Stomach (tissue), 8 donors: ENCODE measurements at regions not wholly inside any gene's neighbourhood (a gene's known extent, or its start where the extent isn't known, plus 50 kb on each side); places are given as distances from the start of the nearest gene placed in this dataset.

Source experiments
- DNase-seq, 2 donors: peaks; one replicate each; pipeline versions ENCODE4 v3.0.0 to v3.0.0-alpha.2; 2013 to 2019
- H3K27ac ChIP-seq, 5 donors: fragments of 200-600 bp in 4 of 5; sonication (generic) in 4 of 5; one replicate each; pipeline ENCODE4 v1.5.1; 2013 to 2019; ENCODE audit warnings: mild to moderate bottlenecking in 1 of 5, moderate library complexity in 1 of 5
- H3K27me3 ChIP-seq, 3 donors: fragments of 200-600 bp; sonication (generic); one replicate each; pipeline ENCODE4 v1.5.1; 2017 to 2019; ENCODE audit warnings: mixed run types in 1 of 3
- H3K36me3 ChIP-seq, 4 donors: fragments of 200-600 bp; sonication (generic); 1 replicate in 3 of 4; 2 replicates in 1 of 4; pipeline ENCODE4 v1.5.1; 2016 to 2019
- H3K4me1 ChIP-seq, 4 donors: fragments of 200-600 bp; sonication (generic); one replicate each; pipeline ENCODE4 v1.5.1; 2016 to 2019
- H3K4me3 ChIP-seq, 4 donors: fragments of 200-600 bp; sonication (generic) in 3 of 4; one replicate each; pipeline ENCODE4 v1.5.1; 2016 to 2019; ENCODE audit warnings: mild to moderate bottlenecking in 1 of 4
- H3K9me3 ChIP-seq, 4 donors: fragments of 200-600 bp; sonication (generic); one replicate each; pipeline ENCODE4 v1.5.1; 2016 to 2019
- EP300 ChIP-seq: sonication (generic); formaldehyde crosslinking; IDR thresholded peaks from one replicate; pipeline ENCODE4 v1.6.1; 2017; ENCODE audit warnings: antibody characterized with exemption
- POLR2A ChIP-seq, 4 donors: fragments of 450-650 bp; IDR thresholded peaks; one replicate each; pipeline ENCODE4 v1.6.1; 2016; ENCODE audit warnings: antibody characterized with exemption in 4 of 4, control low read depth in 2 of 4, mild to moderate bottlenecking in 1 of 4, moderate library complexity in 1 of 4
- POLR2AphosphoS5 ChIP-seq, 3 donors: sonication (generic); formaldehyde crosslinking; IDR thresholded peaks; one replicate each; pipeline ENCODE4 v1.6.1; 2016; ENCODE audit warnings: antibody characterized with exemption in 3 of 3
- WGBS, 5 donors: extraction: QIAGEN DNeasy Blood & Tissue Kit in 3 of 5; methylation state at CpG; one replicate each; pipeline versions ENCODE4 v1.1.5 to v1.1.7; 2013 to 2018; 5-methylcytosine and 5-hydroxymethylcytosine counted together
- intact Hi-C: fragments of 100-400 bp; cut with DNase I; formaldehyde crosslinking; loops from one replicate; pipeline ENCODE4 v1.15.1; 2023; ENCODE audit warnings: low total_unique reads
- TF ChIP-seq, protein P1 (sequence below), 7 experiments: fragments of 450-650 bp in 4 of 7; fragments of 200-600 bp in 3 of 7; sonication (generic) in 3 of 7; IDR thresholded peaks; one replicate each; pipeline ENCODE4 v1.5.1; 2016 to 2019; ENCODE audit warnings: antibody characterized with exemption in 7 of 7, control low read depth in 2 of 7, mild to moderate bottlenecking in 1 of 7
- donor health status: healthy with polysubstance abuse.
- donor health status: Bipolar disorder and iron deficiency.
- donor health status: healthy.

DNA sequence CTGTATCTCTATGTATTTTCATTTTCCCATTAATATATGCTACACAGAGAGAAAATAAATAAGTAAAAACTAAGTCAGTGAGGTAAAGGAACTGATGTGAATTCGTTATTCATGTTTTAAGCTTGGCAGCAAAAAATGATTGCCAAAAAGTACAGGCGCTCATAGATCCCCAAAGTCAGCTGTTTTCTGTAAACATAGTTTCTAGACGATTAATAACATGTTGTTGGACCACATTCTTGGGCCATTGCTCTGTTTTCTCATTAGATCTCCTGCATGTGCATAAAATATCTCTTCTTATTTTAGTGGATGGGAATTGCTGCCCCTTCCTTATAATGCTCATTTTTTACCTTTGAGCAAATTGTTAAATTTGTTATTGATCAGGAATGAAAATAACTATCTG is 215.2 kb downstream of the TLE1 start:
- H3K27me3 ChIP-seq = no peaks in the 10 kb centered on the region
- TF ChIP-seq, protein P1, sequence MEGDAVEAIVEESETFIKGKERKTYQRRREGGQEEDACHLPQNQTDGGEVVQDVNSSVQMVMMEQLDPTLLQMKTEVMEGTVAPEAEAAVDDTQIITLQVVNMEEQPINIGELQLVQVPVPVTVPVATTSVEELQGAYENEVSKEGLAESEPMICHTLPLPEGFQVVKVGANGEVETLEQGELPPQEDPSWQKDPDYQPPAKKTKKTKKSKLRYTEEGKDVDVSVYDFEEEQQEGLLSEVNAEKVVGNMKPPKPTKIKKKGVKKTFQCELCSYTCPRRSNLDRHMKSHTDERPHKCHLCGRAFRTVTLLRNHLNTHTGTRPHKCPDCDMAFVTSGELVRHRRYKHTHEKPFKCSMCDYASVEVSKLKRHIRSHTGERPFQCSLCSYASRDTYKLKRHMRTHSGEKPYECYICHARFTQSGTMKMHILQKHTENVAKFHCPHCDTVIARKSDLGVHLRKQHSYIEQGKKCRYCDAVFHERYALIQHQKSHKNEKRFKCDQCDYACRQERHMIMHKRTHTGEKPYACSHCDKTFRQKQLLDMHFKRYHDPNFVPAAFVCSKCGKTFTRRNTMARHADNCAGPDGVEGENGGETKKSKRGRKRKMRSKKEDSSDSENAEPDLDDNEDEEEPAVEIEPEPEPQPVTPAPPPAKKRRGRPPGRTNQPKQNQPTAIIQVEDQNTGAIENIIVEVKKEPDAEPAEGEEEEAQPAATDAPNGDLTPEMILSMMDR (IDR thresholded peaks at IDR 0.05) = no peak
- no peak for TF ChIP-seq POLR2A (IDR thresholded peaks at IDR 0.05)
- TF ChIP-seq EP300 = no peak
- TF ChIP-seq POLR2AphosphoS5 (IDR thresholded peaks at IDR 0.05) = no peak
- no peak overlapping the region for H3K27ac ChIP-seq
- DNase-seq = peak in 1 of 2 donors; percentile 10
- 54 to 67% (median 64%) methylated on average over 3 of the region's 3 CpGs for WGBS, 5 donors
- intact Hi-C loops = no loop called here
- H3K36me3 ChIP-seq = no peaks in the 10 kb centered on the region
- no peaks in the 10 kb centered on the region for H3K9me3 ChIP-seq
- no peak overlapping the region for H3K4me3 ChIP-seq
- peaks cover 0 to 8% (median 0%) of the 10 kb centered on the region in 4 donors for H3K4me1 ChIP-seq

DNA sequence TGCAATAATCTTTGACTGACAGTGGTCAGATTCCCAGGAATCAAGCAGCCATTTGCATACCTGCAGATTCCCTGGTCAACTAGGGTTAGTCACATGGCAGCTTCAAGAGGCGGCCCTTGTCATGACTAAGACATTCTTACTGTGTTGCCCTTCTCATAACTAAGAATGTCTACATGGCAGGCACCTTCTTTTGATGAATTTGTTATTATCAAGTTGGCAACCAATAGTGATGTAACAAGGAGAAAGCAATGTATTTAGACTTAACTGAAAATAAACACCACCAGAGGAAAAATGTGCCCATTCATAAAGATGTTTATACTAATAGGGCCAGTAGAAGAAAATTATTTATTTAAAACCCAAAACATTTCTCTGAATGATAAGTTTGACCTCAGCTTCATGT is 215.6 kb downstream of the TLE1 start:
- Histone ChIP-seq H3K36me3 (no peaks in the 10 kb centered on the region), H3K4me1 (peaks cover 0 to 8% (median 0%) of the 10 kb centered on the region in 4 donors), H3K9me3 (no peaks in the 10 kb centered on the region), H3K27ac (no peak overlapping the region), H3K27me3 (no peaks in the 10 kb centered on the region), H3K4me3 (no peak overlapping the region)
- TF ChIP-seq, protein P1 (IDR thresholded peaks at IDR 0.05) = no peak
- TF ChIP-seq EP300 = no peak
- TF ChIP-seq POLR2A (IDR thresholded peaks at IDR 0.05) = no peak
- TF ChIP-seq POLR2AphosphoS5 (IDR thresholded peaks at IDR 0.05) = no peak
- DNase-seq = no peak
- intact Hi-C loops = no loop called here
- WGBS, 5 donors = 62 to 80% (median 73%) methylated on average over 1 of the region's 1 CpG

DNA sequence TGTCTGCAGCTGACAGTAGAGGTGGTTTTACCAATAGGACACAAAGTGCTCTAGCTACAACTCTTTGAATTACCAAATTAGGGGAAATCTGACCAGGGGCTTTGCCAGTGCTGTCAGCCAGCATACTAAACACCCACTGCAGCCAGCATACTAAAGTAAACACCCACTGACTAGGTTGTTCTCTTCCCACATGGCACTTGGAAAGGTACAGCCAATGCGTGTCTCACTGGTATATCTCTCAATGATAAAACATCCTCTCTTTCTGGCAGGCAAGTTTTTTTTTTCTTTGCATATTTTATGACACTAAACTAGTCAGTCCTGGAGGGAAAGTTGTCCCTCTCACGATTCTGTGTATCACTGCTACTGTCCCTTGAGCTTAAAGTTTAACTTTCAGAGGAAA is 216.1 kb downstream of the TLE1 start:
- Histone ChIP-seq H3K4me3 (no peak overlapping the region), H3K27ac (no peak overlapping the region), H3K9me3 (no peaks in the 10 kb centered on the region), H3K4me1 (peaks cover 0 to 8% (median 0%) of the 10 kb centered on the region in 4 donors), H3K27me3 (no peaks in the 10 kb centered on the region), H3K36me3 (no peaks in the 10 kb centered on the region)
- intact Hi-C loops = no loop called here
- no peak for DNase-seq
- WGBS, 5 donors = 58 to 76% (median 67%) methylated on average over 2 of the region's 2 CpGs
- no peak for TF ChIP-seq POLR2AphosphoS5 (IDR thresholded peaks at IDR 0.05)
- TF ChIP-seq, protein P1 (IDR thresholded peaks at IDR 0.05) = no peak

DNA sequence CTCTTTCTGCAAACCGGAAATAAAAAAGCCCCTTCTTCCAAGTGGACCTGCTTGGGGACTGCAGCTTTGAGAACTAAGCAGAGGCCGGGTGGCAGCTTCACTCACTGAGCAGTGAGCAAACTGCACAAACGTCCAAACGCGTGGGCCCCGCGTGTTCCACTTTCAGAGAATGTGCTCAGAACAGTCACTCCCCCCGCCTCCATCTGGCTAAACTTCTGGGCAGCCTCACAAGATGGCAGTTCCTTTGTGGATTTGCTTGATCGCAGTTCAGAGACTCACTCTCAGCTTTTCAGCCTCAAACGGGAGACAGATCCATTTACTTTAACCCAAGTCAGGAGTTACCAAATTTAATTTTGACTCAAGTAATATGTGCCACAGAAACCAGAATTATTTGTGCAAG is 216.6 kb downstream of the TLE1 start:
- DNase-seq = no peak
- no peak overlapping the region for H3K27ac ChIP-seq
- WGBS, 5 donors = 83 to 90% (median 85%) methylated on average over 10 of the region's 10 CpGs
- H3K4me1 ChIP-seq = peaks cover 0 to 8% (median 0%) of the 10 kb centered on the region in 4 donors
- H3K9me3 ChIP-seq = no peaks in the 10 kb centered on the region
- H3K36me3 ChIP-seq = no peaks in the 10 kb centered on the region
- intact Hi-C loops = no loop called here
- no peak overlapping the region for H3K4me3 ChIP-seq
- TF ChIP-seq, protein P1 (IDR thresholded peaks at IDR 0.05) = no peak
- TF ChIP-seq POLR2AphosphoS5 (IDR thresholded peaks at IDR 0.05) (no peak), EP300 (no peak), POLR2A (IDR thresholded peaks at IDR 0.05) (no peak)
- no peaks in the 10 kb centered on the region for H3K27me3 ChIP-seq
